ENCODE measurements at regions not wholly inside any gene's neighbourhood (a gene's known extent, or its start where the extent isn't known, plus 50 kb on each side); places are given as distances from the start of the nearest gene placed in this dataset.

GRCh38 chr1:63238721-63239120, 83.6 kb upstream of the FOXD3 start:
- TF ChIP-seq POLR2A (IDR thresholded peaks at IDR 0.05; ENCODE audit: low read length) (no peak), GATA1 (IDR thresholded peaks at IDR 0.05; ENCODE audit: low read depth, low read length) (no peak)

Data from erythroblast (primary cell).